BLaER1 (cell line): ENCODE measurements at regions not wholly inside any gene's neighbourhood (a gene's known extent, or its start where the extent isn't known, plus 50 kb on each side); places are given as distances from the start of the nearest gene placed in this dataset.
"Not testable (repeated sequence)": the region's sequence is repeated elsewhere in the genome, so short reads cannot be mapped to it uniquely, and the experiment has no call there.

Experiments used
- H3K27ac ChIP-seq: shearing (Covaris generic); formaldehyde crosslinking; 2 replicates; pipeline ENCODE4 v1.8.1; 2022
- H3K27me3 ChIP-seq: shearing (Covaris generic); formaldehyde crosslinking; 2 replicates; pipeline ENCODE4 v1.8.1; 2022
- H3K36me3 ChIP-seq: shearing (Covaris generic); formaldehyde crosslinking; 2 replicates; pipeline ENCODE4 v1.8.1; 2022
- H3K4me1 ChIP-seq: shearing (Covaris generic); formaldehyde crosslinking; 2 replicates; pipeline ENCODE4 v1.8.1; 2022
- H3K4me2 ChIP-seq: shearing (Covaris generic); formaldehyde crosslinking; 2 replicates; pipeline ENCODE4 v1.8.1; 2022
- H3K4me3 ChIP-seq: shearing (Covaris generic); formaldehyde crosslinking; 2 replicates; pipeline ENCODE4 v1.8.1; 2022
- H3K9ac ChIP-seq: shearing (Covaris generic); formaldehyde crosslinking; 2 replicates; pipeline ENCODE4 v1.8.1; 2022
- H3K9me3 ChIP-seq: shearing (Covaris generic); formaldehyde crosslinking; 2 replicates; pipeline ENCODE4 v1.8.1; 2022
- H4K20me1 ChIP-seq: shearing (Covaris generic); formaldehyde crosslinking; 2 replicates; pipeline ENCODE4 v1.8.1; 2022
- Cebpa-rat ChIP-seq: shearing (Covaris generic); IDR thresholded peaks from 2 replicates; pipeline ENCODE4 v1.8.1; 2022

GRCh38 chr2:224217233-224217961, 178.3 kb upstream of the SERPINE2 start:
- H3K36me3 ChIP-seq = no peaks in the 10 kb centered on the region
- no peak overlapping the region for H3K9ac ChIP-seq
- no peak overlapping the region for H3K4me2 ChIP-seq
- no peak overlapping the region for H3K4me3 ChIP-seq
- H3K9me3 ChIP-seq = no peaks in the 10 kb centered on the region
- no peak overlapping the region for H3K27ac ChIP-seq
- H3K4me1 ChIP-seq = peaks cover under 1% of the 10 kb centered on the region; the same call in 1 of the 2 replicates
- H4K20me1 ChIP-seq = no peaks in the 10 kb centered on the region
- no peaks in the 10 kb centered on the region for H3K27me3 ChIP-seq
- TF ChIP-seq Cebpa-rat = no peak

GRCh38 chr2:224215611-224216010, 176.5 kb upstream of the SERPINE2 start:
- H3K36me3 ChIP-seq, H3K27ac ChIP-seq, H3K9ac ChIP-seq, H3K4me3 ChIP-seq, H3K9me3 ChIP-seq, H3K4me2 ChIP-seq, H4K20me1 ChIP-seq, H3K27me3 ChIP-seq: not testable (repeated sequence)
- H3K4me1 ChIP-seq = peaks cover 13% of the 10 kb centered on the region

- H3K27me3 ChIP-seq = no peaks in the 10 kb centered on the region
- no peak overlapping the region for H3K27ac ChIP-seq
Measured at GRCh38 chr2:224213396-224213795, 174.3 kb upstream of the SERPINE2 start.

GRCh38 chr2:224211791-224212190, 172.7 kb upstream of the SERPINE2 start:
- H3K27me3 ChIP-seq = no peaks in the 10 kb centered on the region
- H3K36me3 ChIP-seq = no peaks in the 10 kb centered on the region
- peak overlapping the region; percentile 12; the same call in 1 of the 2 replicates for H3K4me2 ChIP-seq
- H3K27ac ChIP-seq = no peak overlapping the region
- no peak overlapping the region for H3K4me3 ChIP-seq
- H3K4me1 ChIP-seq = peaks cover 24% of the 10 kb centered on the region
- no peak for TF ChIP-seq Cebpa-rat
- H3K9ac ChIP-seq = no peak overlapping the region
- H3K9me3 ChIP-seq = no peaks in the 10 kb centered on the region
- H4K20me1 ChIP-seq = no peaks in the 10 kb centered on the region

More at GRCh38 chr2:224213396-224213795, 174.3 kb upstream of the SERPINE2 start:
- Histone ChIP-seq H3K9ac (no peak overlapping the region), H3K9me3 (no peaks in the 10 kb centered on the region), H3K36me3 (no peaks in the 10 kb centered on the region), H4K20me1 (no peaks in the 10 kb centered on the region), H3K4me3 (no peak overlapping the region), H3K4me2 (no peak overlapping the region), H3K4me1 (peaks cover 24% of the 10 kb centered on the region)
- no peak for TF ChIP-seq Cebpa-rat

DNA sequence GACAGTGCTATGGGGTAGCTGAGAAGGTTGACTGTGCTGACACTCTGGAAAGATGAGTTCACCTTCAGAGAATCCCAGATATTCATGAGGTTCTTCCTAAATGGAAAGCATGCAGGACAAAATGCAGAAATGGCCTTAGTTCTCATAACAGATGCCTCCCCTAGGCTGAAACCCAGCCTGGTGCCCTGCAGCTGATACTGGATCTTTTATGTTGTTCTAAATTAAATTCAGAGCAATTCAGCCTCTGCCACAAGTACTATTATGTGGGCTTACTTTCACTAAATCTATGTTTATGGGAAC, 172.0 kb upstream of the SERPINE2 start:
- Histone ChIP-seq H3K4me2 (peak overlapping the region; percentile 12; the same call in 1 of the 2 replicates), H4K20me1 (no peaks in the 10 kb centered on the region), H3K4me1 (peaks cover 24% of the 10 kb centered on the region), H3K27me3 (no peaks in the 10 kb centered on the region), H3K36me3 (no peaks in the 10 kb centered on the region), H3K27ac (no peak overlapping the region), H3K4me3 (no peak overlapping the region), H3K9ac (no peak overlapping the region), H3K9me3 (no peaks in the 10 kb centered on the region)
- no peak for TF ChIP-seq Cebpa-rat

- TF ChIP-seq Cebpa-rat = no peak
- Histone ChIP-seq H3K4me2 (peak overlapping the region; percentile 36), H3K9me3 (no peaks in the 10 kb centered on the region)
Measured at GRCh38 chr2:224210286-224211180, 171.4 kb upstream of the SERPINE2 start.

DNA sequence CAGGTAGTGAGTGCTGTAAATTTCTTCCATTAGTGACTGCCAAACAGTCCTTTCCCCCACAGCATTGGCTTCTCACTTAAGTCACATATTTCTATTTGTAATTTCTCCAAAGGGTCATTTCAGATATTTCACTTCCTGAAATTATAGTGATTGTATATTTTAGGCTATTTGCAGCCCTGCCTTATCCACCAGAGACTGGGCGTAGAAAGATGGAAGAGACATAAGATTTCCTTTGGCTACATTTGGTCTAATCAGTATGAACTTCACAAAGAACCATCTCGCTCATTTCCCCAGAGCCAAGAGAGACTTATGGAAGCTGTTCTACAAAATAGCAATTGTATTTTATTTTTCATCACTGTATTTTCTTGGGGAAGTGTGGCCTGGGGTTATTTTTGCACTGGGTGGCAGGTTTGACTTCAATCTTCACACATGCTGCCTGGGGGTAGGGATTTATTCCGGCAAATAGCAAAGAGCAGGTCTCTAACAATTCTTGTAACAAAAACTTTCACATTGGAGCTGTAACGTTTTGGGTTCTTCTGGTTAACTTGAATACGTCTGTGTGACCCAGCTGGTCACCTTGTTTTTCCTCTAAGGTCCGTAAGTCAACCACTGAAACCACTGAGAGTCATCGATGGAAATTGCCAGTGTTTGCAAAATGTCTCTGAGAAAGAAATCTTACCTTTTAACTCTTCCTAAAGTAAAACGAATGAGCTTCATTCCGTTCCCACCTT, 170.6 kb upstream of the SERPINE2 start:
- Histone ChIP-seq H3K27me3 (no peaks in the 10 kb centered on the region), H3K27ac (no peak overlapping the region), H3K4me2 (peak overlapping the region; percentile 36), H4K20me1 (no peaks in the 10 kb centered on the region), H3K9me3 (no peaks in the 10 kb centered on the region), H3K9ac (no peak overlapping the region), H3K4me1 (peaks cover 24% of the 10 kb centered on the region), H3K4me3 (no peak overlapping the region), H3K36me3 (no peaks in the 10 kb centered on the region)
- TF ChIP-seq Cebpa-rat = no peak

More at GRCh38 chr2:224210286-224211180, 171.4 kb upstream of the SERPINE2 start:
- Histone ChIP-seq H3K36me3 (no peaks in the 10 kb centered on the region), H3K27me3 (no peaks in the 10 kb centered on the region), H3K27ac (no peak overlapping the region), H3K4me1 (peaks cover 24% of the 10 kb centered on the region), H4K20me1 (no peaks in the 10 kb centered on the region), H3K9ac (no peak overlapping the region), H3K4me3 (no peak overlapping the region)

- Histone ChIP-seq H3K4me2 (no peak overlapping the region), H3K9ac (no peak overlapping the region), H3K27ac (no peak overlapping the region)
Measured at GRCh38 chr2:224208443-224208842, 169.4 kb upstream of the SERPINE2 start.

GRCh38 chr2:224208007-224208406, 168.9 kb upstream of the SERPINE2 start:
- no peak for TF ChIP-seq Cebpa-rat
- no peaks in the 10 kb centered on the region for H4K20me1 ChIP-seq
- peaks cover 24% of the 10 kb centered on the region for H3K4me1 ChIP-seq
- no peak overlapping the region for H3K27ac ChIP-seq
- no peak overlapping the region for H3K9ac ChIP-seq
- H3K4me3 ChIP-seq = no peak overlapping the region
- no peak overlapping the region for H3K4me2 ChIP-seq
- H3K9me3 ChIP-seq = no peaks in the 10 kb centered on the region
- H3K36me3 ChIP-seq = no peaks in the 10 kb centered on the region
- H3K27me3 ChIP-seq = no peaks in the 10 kb centered on the region

More at GRCh38 chr2:224208443-224208842, 169.4 kb upstream of the SERPINE2 start:
- TF ChIP-seq Cebpa-rat = no peak
- H3K4me1 ChIP-seq = peaks cover 24% of the 10 kb centered on the region
- no peaks in the 10 kb centered on the region for H3K27me3 ChIP-seq
- no peak overlapping the region for H3K4me3 ChIP-seq
- H3K9me3 ChIP-seq = no peaks in the 10 kb centered on the region
- no peaks in the 10 kb centered on the region for H4K20me1 ChIP-seq
- no peaks in the 10 kb centered on the region for H3K36me3 ChIP-seq
